ENCODE measurements at regions not wholly inside any gene's neighbourhood (a gene's known extent, or its start where the extent isn't known, plus 50 kb on each side); places are given as distances from the start of the nearest gene placed in this dataset.

- no peak for DNase-seq
- no peak overlapping the region for H3K27ac Mint-ChIP-seq
- Histone ChIP-seq H3K9me3 (ENCODE audit: control extremely low read depth in 1 of 3, control insufficient read depth in 2 of 3, insufficient read depth in 1 of 3, low read length in 2 of 3) (peaks cover 0 to 3% (median 0%) of the 10 kb centered on the region in 3 donors), H3K79me2 (ENCODE audit: control insufficient read depth, insufficient read depth, low read length) (no peaks in the 10 kb centered on the region), H3K9ac (ENCODE audit: low read length) (no peak overlapping the region), H3K36me3 (replicated peaks in 1 of 2; ENCODE audit: control extremely low read depth in 1 of 2, control insufficient read depth in 1 of 2, extremely low read depth in 1 of 2, insufficient read depth in 2 of 2, low read length in 1 of 2) (no peaks in the 10 kb centered on the region), H2AFZ (ENCODE audit: insufficient read depth, low read depth, low read length, poor library complexity, severe bottlenecking) (no peak overlapping the region), H3K27me3 (replicated peaks in 1 of 4; ENCODE audit: control extremely low read depth in 1 of 4, control insufficient read depth in 3 of 4, insufficient read depth in 4 of 4, low read length in 3 of 4) (no peaks in the 10 kb centered on the region), H4K20me1 (ENCODE audit: control insufficient read depth, insufficient read depth, low read length, poor library complexity, severe bottlenecking) (no peaks in the 10 kb centered on the region), H3K27ac (ENCODE audit: low read length in 2 of 2) (no peak overlapping the region), H3K4me3 (ENCODE audit: control extremely low read depth in 1 of 5, extremely low read depth in 1 of 5, insufficient read depth in 1 of 5, low read depth in 2 of 5, low read length in 4 of 5) (no peak overlapping the region), H3K4me2 (replicated peaks; ENCODE audit: low read depth, low read length, poor library complexity, severe bottlenecking) (no peak overlapping the region), H3K4me1 (ENCODE audit: control insufficient read depth in 2 of 2, insufficient read depth in 2 of 2, low read length in 2 of 2) (no peaks in the 10 kb centered on the region)
- intact Hi-C loops (cut with micrococcal nuclease): no loop called here
- ChIA-PET CTCF (no interaction called here), POLR2A (no interaction called here)
- H3K4me1 Mint-ChIP-seq: no peaks in the 10 kb centered on the region
- no peak overlapping the region for H3K4me3 Mint-ChIP-seq
- TF ChIP-seq EZH2 (IDR thresholded peaks at IDR 0.05; ENCODE audit: borderline replicate concordance, insufficient read depth, low read depth, low read length, poor library complexity, severe bottlenecking) (no peak), CTCF (IDR thresholded peaks at IDR 0.05) (no peak)
- WGBS (ENCODE audit: insufficient coverage): no CpG with 5 or more reads among the region's 3 CpGs
- H3K27me3 Mint-ChIP-seq: no peaks in the 10 kb centered on the region
- H3K9me3 Mint-ChIP-seq (ENCODE audit: insufficient read depth): peaks cover 4% of the 10 kb centered on the region
- ATAC-seq (ENCODE audit: low read depth): no peak
Measured at GRCh38 chr3:63116922-63117321, 161.2 kb upstream of the SYNPR start.

GRCh38 chr3:63124090-63124489 lies 154.0 kb upstream of the SYNPR start:
- no peak overlapping the region for H3K4me3 Mint-ChIP-seq

More at GRCh38 chr3:63124090-63124489, 154.0 kb upstream of the SYNPR start:
- no peaks in the 10 kb centered on the region for H4K20me1 ChIP-seq (ENCODE audit: control insufficient read depth, insufficient read depth, low read length, poor library complexity, severe bottlenecking)
- no peak overlapping the region for H2AFZ ChIP-seq (ENCODE audit: insufficient read depth, low read depth, low read length, poor library complexity, severe bottlenecking)
- no peak for ATAC-seq (ENCODE audit: low read depth)
- H3K9ac ChIP-seq (ENCODE audit: low read length): no peak overlapping the region
- H3K27me3 Mint-ChIP-seq: no peaks in the 10 kb centered on the region
- intact Hi-C loops (cut with micrococcal nuclease): no loop called here
- no peak overlapping the region for H3K4me3 ChIP-seq (ENCODE audit: control extremely low read depth in 1 of 5, extremely low read depth in 1 of 5, insufficient read depth in 1 of 5, low read depth in 2 of 5, low read length in 4 of 5)
- no peaks in the 10 kb centered on the region for H3K4me1 ChIP-seq (ENCODE audit: control insufficient read depth in 2 of 2, insufficient read depth in 2 of 2, low read length in 2 of 2)
- TF ChIP-seq EZH2 (IDR thresholded peaks at IDR 0.05; ENCODE audit: borderline replicate concordance, insufficient read depth, low read depth, low read length, poor library complexity, severe bottlenecking): no peak
- TF ChIP-seq CTCF (IDR thresholded peaks at IDR 0.05): no peak
- H3K27ac ChIP-seq (ENCODE audit: low read length in 2 of 2): no peak overlapping the region
- ChIA-PET POLR2A (no interaction called here), CTCF (no interaction called here)
- H3K4me2 ChIP-seq (replicated peaks; ENCODE audit: low read depth, low read length, poor library complexity, severe bottlenecking): no peak overlapping the region
- H3K27ac Mint-ChIP-seq: no peak overlapping the region
- no peaks in the 10 kb centered on the region for H3K9me3 Mint-ChIP-seq (ENCODE audit: insufficient read depth)
- no peaks in the 10 kb centered on the region for H3K79me2 ChIP-seq (ENCODE audit: control insufficient read depth, insufficient read depth, low read length)
- H3K4me1 Mint-ChIP-seq: no peaks in the 10 kb centered on the region
- H3K27me3 ChIP-seq (replicated peaks in 1 of 4; ENCODE audit: control extremely low read depth in 1 of 4, control insufficient read depth in 3 of 4, insufficient read depth in 4 of 4, low read length in 3 of 4): no peaks in the 10 kb centered on the region
- H3K36me3 ChIP-seq (replicated peaks in 1 of 2; ENCODE audit: control extremely low read depth in 1 of 2, control insufficient read depth in 1 of 2, extremely low read depth in 1 of 2, insufficient read depth in 2 of 2, low read length in 1 of 2): no peaks in the 10 kb centered on the region
- no peaks in the 10 kb centered on the region for H3K9me3 ChIP-seq (ENCODE audit: control extremely low read depth in 1 of 3, control insufficient read depth in 2 of 3, insufficient read depth in 1 of 3, low read length in 2 of 3)
- DNase-seq: no peak
- 57% methylated on average over 3 of the region's 3 CpGs for WGBS (ENCODE audit: insufficient coverage)
